Pancreas (tissue), 10 donors: ENCODE measurements at regions not wholly inside any gene's neighbourhood (a gene's known extent, or its start where the extent isn't known, plus 50 kb on each side); places are given as distances from the start of the nearest gene placed in this dataset.

Experiments used
- ATAC-seq, 4 donors: fragments of 200-7000 bp; cut with Tn5 transposase; one replicate each; pipeline versions ENCODE4 v1.8.0 to v1.9.1; 2020; ENCODE audit warnings: mild to moderate bottlenecking in 4 of 4, moderate library complexity in 4 of 4
- DNase-seq, 6 donors: peaks; one replicate each; pipeline ENCODE4 v3.0.0-alpha.2; 2020
- FAIRE-seq: peaks from 2 replicates; lab custom pipeline; 2012; peaks lifted over from hg19 to GRCh38; lab: Jason Lieb, UNC
- H3K27ac ChIP-seq, 4 donors: fragments of 200-600 bp; sonication (generic); 1 replicate in 3 of 4; 2 replicates in 1 of 4; pipeline versions ENCODE4 v1.5.0 to v1.8.0; 2020
- H3K27me3 ChIP-seq, 4 donors: fragments of 200-600 bp; one replicate each; pipeline ENCODE4 v1.8.0; 2021
- H3K36me3 ChIP-seq, 3 donors: fragments of 200-600 bp; sonication (generic) in 1 of 3; one replicate each; pipeline versions ENCODE4 v1.5.0 to v1.8.0; 2020 to 2021
- H3K4me1 ChIP-seq, 3 donors: fragments of 200-600 bp; one replicate each; pipeline ENCODE4 v1.8.0; 2021
- H3K4me3 ChIP-seq, 4 donors: fragments of 200-600 bp; sonication (generic) in 2 of 4; one replicate each; pipeline versions ENCODE4 v1.5.0 to v1.8.0; 2020 to 2021
- H3K9me3 ChIP-seq, 4 donors: fragments of 200-600 bp; one replicate each; pipeline ENCODE4 v1.8.0; 2021
- CTCF ChIP-seq, 4 donors: fragments of 200-600 bp; sonication (generic) in 3 of 4; IDR thresholded peaks; one replicate each; pipeline versions ENCODE4 v1.5.0 to v1.8.0; 2021; ENCODE audit warnings: antibody characterized with exemption in 4 of 4
- WGBS, 2 donors: extraction: QIAGEN DNeasy Blood & Tissue Kit; methylation state at CpG; one replicate each; pipeline ENCODE4 v1.1.7; 2013; 5-methylcytosine and 5-hydroxymethylcytosine counted together
- intact Hi-C, 3 donors: fragments of 100-400 bp; cut with DNase I; formaldehyde crosslinking; loops; one replicate each; pipeline versions ENCODE4 v1.11.1 to v1.14.2; 2022
- donor health status: healthy with polysubstance abuse.
- donor health status: DM: no; HTN: no; CAD: no; lungs with moderate emphysema.
- donor health status: DM: no; HTN: no; CAD: no.
- donor health status: control.
- donor health status: control.
- donor health status: Bipolar disorder and iron deficiency.
- donor health status: DM: yes; HTN: yes; CAD: no.
- donor health status: DM: no; HTN: no; CAD: no.
- donor health status: DM: no; HTN: no; CAD: no.
- donor health status: DM: yes; HTN: yes; CAD: no.

DNA sequence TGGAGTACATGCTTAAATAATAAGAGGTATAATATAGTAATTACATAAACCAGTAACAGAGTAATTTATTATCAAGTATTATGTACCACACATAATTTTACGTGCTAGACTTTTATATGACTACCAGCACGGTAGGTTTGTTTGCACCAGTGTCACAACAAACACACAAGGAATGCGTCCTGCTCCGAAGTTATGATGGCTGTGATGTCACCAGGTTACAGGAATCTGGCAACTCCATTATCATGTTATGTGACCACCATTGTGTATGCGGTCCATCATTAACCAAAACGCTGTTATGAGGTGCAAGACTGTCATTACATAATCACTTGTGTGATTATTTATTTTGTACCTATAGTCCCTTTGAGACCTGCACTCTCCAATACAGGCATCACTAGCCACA, 235.2 kb upstream of the PMEPA1 start:
- no peak for DNase-seq
- FAIRE-seq: no peak
- no peak overlapping the region for H3K27ac ChIP-seq
- no peaks in the 10 kb centered on the region for H3K9me3 ChIP-seq
- no peak for TF ChIP-seq CTCF (IDR thresholded peaks at IDR 0.05)
- H3K36me3 ChIP-seq: no peaks in the 10 kb centered on the region
- no peak overlapping the region for H3K4me3 ChIP-seq
- intact Hi-C loops: no loop called here
- H3K27me3 ChIP-seq: no peaks in the 10 kb centered on the region
- H3K4me1 ChIP-seq: no peaks in the 10 kb centered on the region
- 61 to 74% methylated on average over 6 of the region's 6 CpGs for WGBS, 2 donors
- ATAC-seq: no peak

- Histone ChIP-seq H3K27me3 (no peaks in the 10 kb centered on the region), H3K9me3 (no peaks in the 10 kb centered on the region), H3K36me3 (no peaks in the 10 kb centered on the region), H3K4me3 (no peak overlapping the region), H3K4me1 (no peaks in the 10 kb centered on the region), H3K27ac (no peak overlapping the region)
- intact Hi-C loops: no loop called here
- no peak for TF ChIP-seq CTCF (IDR thresholded peaks at IDR 0.05)
- ATAC-seq (no peak), DNase-seq (no peak), FAIRE-seq (no peak)
- 75 to 79% methylated on average over 7 of the region's 7 CpGs for WGBS, 2 donors
Observed at GRCh38 chr20:57943950-57944349, 234.1 kb upstream of the PMEPA1 start.

GRCh38 chr20:57943291-57943690, 233.5 kb upstream of the PMEPA1 start:
- H3K36me3 ChIP-seq: no peaks in the 10 kb centered on the region
- intact Hi-C loops: no loop called here
- FAIRE-seq: no peak
- no peak overlapping the region for H3K27ac ChIP-seq
- H3K4me1 ChIP-seq: no peaks in the 10 kb centered on the region
- no peak overlapping the region for H3K4me3 ChIP-seq
- no peaks in the 10 kb centered on the region for H3K9me3 ChIP-seq
- ATAC-seq: no peak
- no peak for TF ChIP-seq CTCF (IDR thresholded peaks at IDR 0.05)
- no peak for DNase-seq
- 75 to 80% methylated on average over 9 of the region's 9 CpGs for WGBS, 2 donors
- H3K27me3 ChIP-seq: no peaks in the 10 kb centered on the region

DNA sequence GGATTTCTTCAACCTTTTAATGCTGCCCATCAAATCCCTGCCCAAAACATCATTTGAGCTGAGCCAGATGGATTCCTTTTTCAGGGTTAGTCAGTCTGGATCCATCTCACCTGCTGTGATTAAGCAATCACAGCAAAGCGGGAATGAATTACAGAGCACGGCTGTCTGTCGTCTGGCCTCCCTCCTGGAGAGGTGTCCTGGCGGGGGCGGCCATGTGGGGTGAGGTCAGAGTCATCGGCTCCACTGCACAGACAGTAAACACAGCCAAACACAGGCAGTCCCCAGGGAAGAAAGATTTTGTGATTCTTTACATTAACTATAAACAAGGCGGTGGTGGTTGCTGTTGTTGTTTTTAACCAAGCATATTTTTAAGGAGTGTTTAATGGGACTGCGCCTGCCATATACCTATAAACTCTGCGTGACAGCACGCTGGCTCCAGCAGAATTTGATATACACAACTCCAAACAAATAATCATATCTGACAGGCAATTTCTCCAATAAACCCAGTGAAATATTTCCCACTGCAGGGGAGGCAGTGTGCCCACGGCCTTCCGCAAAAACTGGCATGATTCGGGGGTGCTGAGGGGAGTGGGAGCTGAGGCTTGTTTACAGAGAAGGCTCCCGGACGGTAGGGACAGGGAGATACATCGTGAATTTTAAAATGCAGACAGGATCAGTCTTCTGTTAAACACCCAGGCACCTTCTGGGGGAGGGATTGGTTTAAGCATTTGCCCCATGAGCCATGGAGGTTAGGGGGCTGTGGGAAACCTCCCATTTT, 232.0 kb upstream of the PMEPA1 start:
- no peaks in the 10 kb centered on the region for H3K27me3 ChIP-seq
- no peaks in the 10 kb centered on the region for H3K36me3 ChIP-seq
- FAIRE-seq: no peak

More for the DNA sequence above, 232.0 kb upstream of the PMEPA1 start:
- TF ChIP-seq CTCF (IDR thresholded peaks at IDR 0.05): no peak
- DNase-seq (peak in 2 of 6 donors; percentile 16 to 27), ATAC-seq (peak; percentile 53 to 87 (median 76))
- 36 to 38% methylated on average over 16 of the region's 16 CpGs for WGBS, 2 donors
- peak overlapping the region in 2 of 4 donors; percentile 64 to 70 for H3K27ac ChIP-seq
- no peak overlapping the region for H3K4me3 ChIP-seq
- H3K9me3 ChIP-seq: no peaks in the 10 kb centered on the region
- H3K4me1 ChIP-seq: no peaks in the 10 kb centered on the region
- intact Hi-C loops: no loop called here
